SK-N-SH treated with all-trans-retinoic acid at 6 μM for 48 hours (cell line): ENCODE measurements at regions not wholly inside any gene's neighbourhood (a gene's known extent, or its start where the extent isn't known, plus 50 kb on each side); places are given as distances from the start of the nearest gene placed in this dataset.

Experiments used
- BACH2 ChIP-seq: fragments of 250-450 bp; sonication (Bioruptor Pico); IDR thresholded peaks from 2 replicates; pipeline ENCODE4 v1.9.0; 2021; ENCODE audit warnings: mild to moderate bottlenecking, borderline replicate concordance
- TF ChIP-seq, protein P1 (sequence below): fragments of 250-450 bp; sonication (Bioruptor Pico); IDR thresholded peaks from 2 replicates; pipeline ENCODE4 v1.5.1; 2020; ENCODE audit warnings: low read depth, mild to moderate bottlenecking, moderate library complexity
- TF ChIP-seq, protein P2 (sequence below): fragments of 250-450 bp; sonication (Bioruptor Pico); IDR thresholded peaks from 2 replicates; pipeline ENCODE4 v1.8.0; 2020; ENCODE audit warnings: mild to moderate bottlenecking, moderate library complexity, borderline replicate concordance

DNA sequence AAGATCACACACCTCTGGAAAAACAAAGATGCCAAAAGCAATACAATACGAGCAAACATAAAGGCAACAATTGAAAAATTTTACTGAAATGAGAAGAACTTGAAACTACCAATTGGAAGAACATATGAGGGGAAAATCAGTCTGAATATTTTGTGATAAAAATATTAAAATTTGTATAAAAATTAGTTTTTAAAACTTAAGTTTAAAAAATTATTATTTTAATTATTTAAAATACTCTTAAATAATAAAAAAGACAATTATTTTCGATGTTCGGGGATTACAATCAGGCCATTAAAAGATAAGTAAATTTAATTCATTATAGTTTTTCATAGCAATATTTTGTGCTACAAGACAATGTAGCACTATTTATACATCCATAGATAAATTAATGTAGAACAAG, 1239.3 kb downstream of the AMY1C start:
- TF ChIP-seq, protein P1, sequence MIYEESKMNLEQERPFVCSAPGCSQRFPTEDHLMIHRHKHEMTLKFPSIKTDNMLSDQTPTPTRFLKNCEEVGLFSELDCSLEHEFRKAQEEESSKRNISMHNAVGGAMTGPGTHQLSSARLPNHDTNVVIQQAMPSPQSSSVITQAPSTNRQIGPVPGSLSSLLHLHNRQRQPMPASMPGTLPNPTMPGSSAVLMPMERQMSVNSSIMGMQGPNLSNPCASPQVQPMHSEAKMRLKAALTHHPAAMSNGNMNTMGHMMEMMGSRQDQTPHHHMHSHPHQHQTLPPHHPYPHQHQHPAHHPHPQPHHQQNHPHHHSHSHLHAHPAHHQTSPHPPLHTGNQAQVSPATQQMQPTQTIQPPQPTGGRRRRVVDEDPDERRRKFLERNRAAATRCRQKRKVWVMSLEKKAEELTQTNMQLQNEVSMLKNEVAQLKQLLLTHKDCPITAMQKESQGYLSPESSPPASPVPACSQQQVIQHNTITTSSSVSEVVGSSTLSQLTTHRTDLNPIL: no peak
- no peak for TF ChIP-seq BACH2 (CRISPR knock-in tag)
- TF ChIP-seq, protein P2, sequence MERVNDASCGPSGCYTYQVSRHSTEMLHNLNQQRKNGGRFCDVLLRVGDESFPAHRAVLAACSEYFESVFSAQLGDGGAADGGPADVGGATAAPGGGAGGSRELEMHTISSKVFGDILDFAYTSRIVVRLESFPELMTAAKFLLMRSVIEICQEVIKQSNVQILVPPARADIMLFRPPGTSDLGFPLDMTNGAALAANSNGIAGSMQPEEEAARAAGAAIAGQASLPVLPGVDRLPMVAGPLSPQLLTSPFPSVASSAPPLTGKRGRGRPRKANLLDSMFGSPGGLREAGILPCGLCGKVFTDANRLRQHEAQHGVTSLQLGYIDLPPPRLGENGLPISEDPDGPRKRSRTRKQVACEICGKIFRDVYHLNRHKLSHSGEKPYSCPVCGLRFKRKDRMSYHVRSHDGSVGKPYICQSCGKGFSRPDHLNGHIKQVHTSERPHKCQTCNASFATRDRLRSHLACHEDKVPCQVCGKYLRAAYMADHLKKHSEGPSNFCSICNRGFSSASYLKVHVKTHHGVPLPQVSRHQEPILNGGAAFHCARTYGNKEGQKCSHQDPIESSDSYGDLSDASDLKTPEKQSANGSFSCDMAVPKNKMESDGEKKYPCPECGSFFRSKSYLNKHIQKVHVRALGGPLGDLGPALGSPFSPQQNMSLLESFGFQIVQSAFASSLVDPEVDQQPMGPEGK (CRISPR knock-in tag): no peak
